Activated CD4-positive, alpha-beta T cell treated with anti-CD3 and anti-CD28 coated beads, Interleukin-10, Interleukin-2, amounts not matched to agents 100 ng/mL and 50 ng/mL, durations not matched to agents 16 hours and 8 hours (primary cell): ENCODE measurements at regions not wholly inside any gene's neighbourhood (a gene's known extent, or its start where the extent isn't known, plus 50 kb on each side); places are given as distances from the start of the nearest gene placed in this dataset.

Source experiments
- DNase-seq: peaks from one replicate; pipeline ENCODE4 v3.0.0-alpha.2; 2020

DNA sequence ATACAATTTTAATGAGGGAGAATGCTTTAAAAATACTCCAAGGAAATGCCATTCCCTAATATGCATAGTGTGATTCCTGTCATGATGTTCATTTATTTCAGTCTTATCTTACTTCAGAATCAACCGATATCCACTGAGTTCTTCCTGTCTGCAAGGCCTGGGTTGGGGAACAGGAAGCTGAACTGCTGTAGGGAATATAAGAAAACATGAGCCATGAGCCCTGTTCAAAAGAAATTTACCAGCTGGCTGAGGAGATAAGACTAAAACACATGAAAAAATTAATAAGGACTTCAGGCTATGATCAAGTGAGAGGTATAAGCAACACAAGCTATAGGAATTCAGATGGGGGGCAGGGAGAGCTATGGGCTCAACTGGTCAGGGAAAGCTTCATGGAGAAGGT lies 184.7 kb downstream of the PLPP4 start:
- no peak for DNase-seq

DNA sequence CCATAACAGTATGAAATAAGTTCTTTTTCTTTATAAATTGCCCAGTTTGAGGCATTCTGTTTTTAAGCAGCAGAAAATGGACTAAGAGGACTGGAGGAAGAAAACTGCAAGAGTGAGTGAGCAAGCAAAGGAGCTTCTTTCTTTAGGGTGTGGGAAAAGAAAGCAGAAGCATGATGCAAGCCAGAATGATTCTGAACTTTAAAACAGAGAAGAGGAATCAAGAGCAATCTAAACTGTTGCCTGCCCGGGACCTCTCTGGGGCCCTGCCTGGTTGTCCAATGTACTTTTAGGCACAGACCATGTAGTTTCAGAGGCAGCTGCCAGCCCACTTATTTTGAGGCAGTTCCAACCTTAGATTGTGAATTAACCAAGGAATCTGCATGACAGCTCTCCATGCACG lies 186.3 kb downstream of the PLPP4 start:
- no peak for DNase-seq

DNA sequence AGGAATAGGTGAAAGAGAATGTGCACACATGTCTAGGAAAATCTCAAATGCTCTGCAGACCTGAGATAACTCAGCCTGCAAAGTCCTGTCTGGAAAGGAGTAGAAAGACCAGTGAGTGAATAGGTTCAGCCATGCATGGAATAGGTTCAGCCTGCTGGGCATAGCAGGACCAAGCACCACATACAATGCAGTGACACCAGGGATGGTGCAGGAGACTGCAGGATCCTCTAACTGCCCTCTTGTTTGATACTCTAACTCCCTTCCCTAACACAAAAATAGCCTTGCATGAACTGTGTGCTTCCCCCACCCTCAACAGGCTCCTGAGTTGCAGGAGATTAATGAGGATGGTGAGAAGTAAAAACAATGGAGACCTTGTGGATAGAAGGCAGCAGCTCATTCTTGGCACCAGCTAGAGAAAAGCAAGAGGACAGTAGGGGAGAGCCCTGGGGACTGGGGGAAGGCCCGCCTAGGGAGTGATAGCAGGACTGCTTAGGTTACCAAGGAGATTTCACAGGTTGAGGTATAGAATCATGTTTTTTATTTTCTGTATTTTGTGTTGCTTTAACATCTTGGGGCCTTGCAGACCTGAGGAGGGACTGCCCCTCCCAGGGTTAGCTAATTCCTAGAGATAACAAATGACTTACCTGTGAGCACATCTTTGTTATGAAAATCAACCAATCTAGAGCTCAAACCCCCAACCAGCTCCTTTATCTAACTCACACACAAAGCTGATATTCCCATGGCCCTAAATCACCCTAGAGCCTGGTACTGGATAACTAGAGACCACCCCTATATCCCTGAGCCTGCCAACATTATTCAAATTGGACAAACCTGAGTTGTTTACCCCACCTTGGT lies 187.8 kb downstream of the PLPP4 start:
- DNase-seq: no peak

DNA sequence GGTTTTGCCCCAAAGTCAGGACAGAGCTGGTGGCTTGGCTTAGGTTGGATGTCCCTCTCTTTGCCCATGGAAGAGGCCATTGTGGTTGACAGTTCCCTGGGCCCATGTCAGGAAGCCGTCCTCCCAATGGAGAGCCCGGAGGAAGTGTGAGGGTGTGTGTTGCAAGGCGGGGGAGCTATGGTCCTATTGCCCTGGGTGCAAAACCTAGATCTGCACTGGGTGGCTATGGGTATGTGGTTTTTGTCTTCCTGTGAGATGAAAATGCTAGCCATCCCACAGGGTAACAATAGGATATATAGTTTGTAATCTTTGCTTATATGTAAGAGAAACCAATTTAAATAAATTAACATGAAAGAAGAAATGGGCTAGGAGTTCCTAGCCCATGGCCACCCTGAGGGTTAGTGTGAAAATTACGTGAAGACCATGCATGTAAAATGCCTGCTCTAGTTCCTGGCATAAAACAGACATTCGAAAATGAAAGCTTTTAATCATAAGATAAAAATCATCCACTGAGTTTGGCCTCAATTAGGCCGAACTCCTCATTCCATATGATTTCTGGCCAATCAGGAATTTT lies 189.2 kb downstream of the PLPP4 start:
- no peak for DNase-seq

DNA sequence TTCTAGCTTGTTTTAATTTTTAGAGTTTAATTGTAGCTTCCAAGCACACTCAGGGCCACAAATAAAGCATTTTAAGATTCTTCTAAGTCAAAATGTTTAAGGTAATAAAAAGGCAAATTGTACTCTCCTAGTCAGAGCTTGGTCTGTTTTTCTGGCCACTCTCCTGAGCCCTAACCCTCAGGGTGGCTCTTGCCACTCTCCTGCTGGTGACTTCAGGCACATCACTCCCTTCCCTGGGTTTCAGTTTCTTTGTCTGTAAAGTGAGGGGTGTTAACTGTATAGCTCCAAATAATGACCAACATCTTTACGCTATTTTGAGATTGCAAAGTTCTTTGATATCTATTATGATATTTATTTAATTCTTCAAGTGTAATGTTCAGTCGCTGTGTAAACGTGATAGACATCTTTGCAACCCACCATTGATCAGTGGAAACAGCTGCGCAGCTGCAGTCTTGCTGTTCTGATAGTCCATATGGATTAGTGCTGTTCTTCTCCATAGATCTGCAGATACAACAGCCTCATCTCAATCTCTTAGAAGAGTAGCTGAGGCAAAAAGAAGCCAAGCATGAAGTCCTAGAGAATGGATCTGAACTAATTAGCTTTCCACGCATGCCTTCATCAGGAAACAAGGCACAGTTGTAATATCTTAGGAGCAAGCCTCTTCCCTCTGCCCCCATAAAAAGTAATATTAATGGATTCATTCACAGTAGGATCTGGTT lies 189.9 kb downstream of the PLPP4 start:
- DNase-seq: no peak

DNA sequence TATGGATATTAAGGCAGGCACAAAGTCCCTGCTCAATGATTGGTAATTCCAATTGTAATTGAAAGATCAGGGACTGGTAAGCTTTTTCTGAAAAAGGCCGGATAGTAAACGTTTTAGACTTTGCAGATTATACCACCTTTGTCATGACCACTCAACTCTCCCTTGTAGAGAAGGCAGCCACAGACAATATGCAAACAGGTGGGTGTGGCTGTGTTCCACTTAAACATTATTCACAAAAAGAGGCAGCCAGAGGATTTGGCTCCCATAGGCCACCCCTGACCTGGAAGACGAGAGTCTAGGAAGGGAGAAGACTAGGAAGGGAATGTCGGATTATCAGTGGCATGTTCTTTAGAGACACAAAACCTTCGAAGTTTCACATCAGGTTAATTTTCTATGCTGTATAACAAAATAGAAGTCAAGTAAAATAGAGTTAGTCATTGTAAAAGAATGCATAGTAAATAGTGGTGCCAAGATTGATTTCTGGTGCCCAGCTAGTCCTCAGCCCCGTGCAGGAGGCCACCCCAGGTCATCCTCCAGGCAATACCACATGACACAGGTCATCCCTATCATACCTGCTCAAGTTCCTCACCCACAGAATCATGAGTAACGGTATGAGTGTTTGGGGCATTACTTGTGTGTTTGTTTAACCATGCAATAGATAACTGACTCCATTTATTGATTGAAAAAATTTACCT lies 193.8 kb downstream of the PLPP4 start:
- DNase-seq: no peak

DNA sequence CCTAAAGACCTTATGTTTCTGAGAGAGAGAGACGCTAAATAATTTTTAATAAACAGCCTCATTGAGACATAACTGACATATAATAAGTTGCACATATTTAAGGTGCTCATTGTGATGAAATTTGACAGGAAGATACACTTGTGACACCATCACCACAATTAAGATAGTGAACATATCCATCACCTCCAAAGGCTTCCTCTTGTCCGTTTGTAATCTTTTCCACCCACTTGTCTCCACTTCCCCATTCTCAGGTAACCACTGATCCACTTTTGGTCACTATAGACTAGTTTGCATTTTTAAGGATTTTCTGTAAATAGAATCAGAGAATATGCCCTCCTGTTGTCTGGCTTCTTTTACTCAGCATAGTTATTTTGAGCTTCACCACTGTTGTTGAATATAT lies 195.1 kb upstream of the WDR11 start:
- no peak for DNase-seq

DNA sequence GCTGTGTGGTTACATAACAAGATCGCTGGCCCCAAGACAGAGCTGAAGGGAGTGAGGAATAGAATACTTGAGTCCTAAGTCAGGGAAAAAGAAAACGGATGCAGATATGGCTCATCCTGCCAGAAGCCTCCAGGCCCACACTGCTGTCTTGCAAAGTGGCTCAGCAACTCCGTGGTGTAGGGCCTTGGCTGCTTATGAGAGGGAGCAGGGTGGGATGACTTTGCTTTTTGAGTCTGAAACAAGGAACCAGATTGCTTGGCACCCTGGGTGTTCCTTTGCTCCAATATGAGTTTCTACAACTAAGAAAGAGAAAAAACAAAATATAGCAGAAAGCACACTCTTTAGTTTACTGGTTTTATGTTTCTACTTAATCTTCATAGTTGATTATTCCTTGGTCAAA lies 193.8 kb upstream of the WDR11 start:
- no peak for DNase-seq

DNA sequence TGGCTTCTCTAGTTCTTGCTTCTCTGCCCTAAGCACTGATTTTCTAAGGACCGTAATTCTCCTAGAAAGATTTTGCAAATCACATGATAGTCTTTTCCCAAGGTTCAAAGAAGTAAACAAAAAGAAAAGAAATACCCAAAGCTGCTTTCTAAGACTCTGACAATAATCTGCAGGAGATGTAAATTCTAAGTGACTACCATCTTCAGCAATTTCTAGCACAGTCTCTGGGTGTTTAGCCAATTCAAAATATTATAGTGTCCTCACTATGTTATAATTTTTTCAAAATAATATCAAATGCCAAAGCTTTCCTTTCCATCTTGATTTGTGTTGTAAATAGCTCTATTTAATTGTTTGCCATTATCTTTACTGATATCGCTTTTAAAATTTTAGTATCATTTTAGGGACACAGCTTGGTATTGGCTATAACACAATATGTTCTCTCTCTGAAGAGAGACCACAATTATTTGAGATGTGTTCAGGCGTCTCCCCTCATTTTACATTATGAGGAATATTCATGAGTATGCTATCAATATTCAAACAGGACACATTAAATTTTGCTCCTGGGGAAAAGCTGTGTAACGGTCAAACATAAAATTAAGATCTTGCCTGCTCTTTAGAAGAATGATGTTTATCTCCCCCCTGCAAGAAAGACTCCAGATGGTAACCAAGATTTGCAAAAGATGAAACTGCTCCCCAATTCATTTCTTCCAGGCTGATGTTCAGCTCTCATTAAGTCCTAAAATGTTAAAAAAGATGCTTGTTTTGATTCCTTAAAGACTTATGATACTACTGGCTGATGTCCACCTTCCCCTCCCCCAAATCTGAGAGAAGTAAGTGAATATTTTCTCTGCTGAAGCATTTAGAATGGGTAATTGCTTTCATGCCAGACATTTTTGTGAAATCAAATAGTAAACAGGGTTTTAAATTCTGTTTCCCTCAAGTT lies 191.9 kb upstream of the WDR11 start:
- no peak for DNase-seq

DNA sequence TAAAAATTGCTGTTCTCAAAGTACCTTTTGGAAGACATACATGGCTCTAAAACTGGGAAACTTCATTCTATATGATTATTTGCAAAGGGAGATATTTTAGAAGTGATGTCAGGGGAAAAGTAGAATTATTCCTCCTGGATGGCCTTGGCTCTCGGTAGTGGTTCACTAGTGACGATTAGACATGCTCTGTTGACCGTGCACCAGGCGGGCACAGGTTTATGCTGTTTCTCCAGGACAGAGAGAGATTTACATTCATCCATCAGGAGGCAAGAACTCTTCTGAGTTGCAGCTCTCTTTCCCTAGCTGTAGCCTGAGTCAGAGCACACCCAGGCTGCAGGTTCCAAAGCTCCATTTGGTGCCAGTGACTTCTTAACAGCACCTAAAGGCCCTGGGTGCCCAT lies 184.9 kb upstream of the WDR11 start:
- no peak for DNase-seq

DNA sequence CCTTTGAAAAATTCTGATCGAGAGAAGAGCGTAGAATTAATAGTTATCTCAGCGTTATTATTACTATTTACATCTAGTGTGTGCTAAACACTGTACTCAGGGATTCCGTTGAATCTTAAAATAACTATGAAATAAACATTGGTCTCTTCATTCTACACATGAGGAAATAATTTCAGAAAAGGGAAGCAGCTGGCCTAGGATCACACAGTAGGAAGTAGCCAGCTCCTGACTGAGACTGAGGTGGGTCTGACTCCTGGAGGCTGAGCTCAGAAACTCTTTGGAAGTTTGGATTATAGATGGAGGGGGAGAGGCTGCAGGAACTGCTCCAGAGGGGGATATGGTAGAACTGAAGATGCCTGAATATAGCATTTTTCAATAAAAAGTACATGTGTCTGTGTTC lies 183.9 kb upstream of the WDR11 start:
- no peak for DNase-seq

DNA sequence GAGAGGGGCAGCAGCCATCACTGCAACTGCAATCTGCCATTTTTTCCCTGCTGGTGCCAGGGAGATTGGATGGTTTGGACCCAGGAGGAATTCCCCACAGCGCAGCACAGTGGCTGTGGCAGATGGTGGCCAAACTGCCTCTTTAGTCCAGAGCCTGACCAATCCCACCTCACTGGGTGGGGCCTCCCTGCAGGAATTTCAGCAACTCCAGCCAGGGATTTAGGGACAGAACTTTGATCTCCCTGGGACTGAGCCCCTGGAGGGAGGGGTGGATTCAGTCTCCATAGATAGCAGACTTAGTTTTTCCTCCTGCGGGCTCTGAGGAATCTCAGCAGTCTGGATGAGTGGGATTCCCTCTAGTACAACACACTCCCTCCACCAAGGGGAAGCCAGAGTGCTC lies 179.7 kb upstream of the WDR11 start:
- no peak for DNase-seq

DNA sequence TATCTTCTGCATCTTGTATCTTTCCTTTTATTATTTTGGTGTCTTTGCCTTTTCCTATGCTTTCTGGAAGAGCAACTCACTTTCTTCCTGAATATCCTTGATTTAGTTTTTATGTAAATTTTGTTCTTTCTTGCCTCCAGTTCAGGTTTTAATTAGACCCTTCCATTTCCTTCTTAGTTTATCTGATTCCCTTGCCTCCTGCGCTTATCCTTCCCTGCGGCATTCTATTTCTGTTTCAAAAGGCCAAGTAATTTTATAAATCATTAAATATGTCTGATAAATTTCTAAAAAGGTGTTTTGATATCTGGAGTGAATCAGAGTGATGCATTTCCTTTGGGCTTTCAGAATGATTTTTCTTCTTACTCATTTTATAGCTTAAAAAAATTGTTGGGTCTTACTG lies 167.7 kb upstream of the WDR11 start:
- no peak for DNase-seq

DNA sequence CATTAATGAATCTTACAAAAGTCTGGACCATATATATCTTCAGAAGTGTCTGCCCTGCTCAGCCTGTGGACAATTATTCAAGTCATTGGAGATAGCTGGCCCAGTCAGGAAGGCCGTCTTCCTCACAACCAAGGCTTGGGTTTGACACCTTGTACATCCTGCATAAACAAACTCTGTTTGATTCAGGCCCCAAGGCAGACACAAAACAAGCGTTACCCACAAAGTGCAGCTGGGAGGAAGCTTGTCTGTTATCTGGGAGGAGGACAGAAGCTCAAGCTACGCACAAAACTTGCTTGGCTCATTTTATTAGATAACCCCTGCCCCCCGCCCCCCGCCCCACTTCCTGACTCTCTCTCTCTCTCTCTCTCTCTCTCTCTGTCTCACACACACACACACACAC lies 166.9 kb upstream of the WDR11 start:
- DNase-seq: no peak

DNA sequence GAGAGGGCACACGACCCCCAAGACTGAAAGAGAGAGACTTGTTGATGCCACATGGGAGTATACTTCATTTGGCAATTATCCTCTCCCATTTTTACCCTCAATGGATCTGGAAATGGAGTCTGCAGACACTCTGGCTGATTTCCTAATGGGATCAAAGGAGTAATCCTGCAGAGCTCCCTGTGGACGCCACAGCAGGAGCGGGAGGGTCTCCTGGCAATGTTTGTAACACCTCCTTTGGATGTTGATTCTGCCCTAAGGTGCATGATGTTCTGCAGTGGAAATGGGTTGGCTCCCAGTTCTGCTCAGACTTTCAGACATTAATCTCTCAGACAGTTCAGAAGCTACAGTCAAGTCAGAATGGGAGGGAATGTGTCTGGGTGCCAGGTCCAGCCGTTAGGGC lies 166.0 kb upstream of the WDR11 start:
- DNase-seq: no peak

DNA sequence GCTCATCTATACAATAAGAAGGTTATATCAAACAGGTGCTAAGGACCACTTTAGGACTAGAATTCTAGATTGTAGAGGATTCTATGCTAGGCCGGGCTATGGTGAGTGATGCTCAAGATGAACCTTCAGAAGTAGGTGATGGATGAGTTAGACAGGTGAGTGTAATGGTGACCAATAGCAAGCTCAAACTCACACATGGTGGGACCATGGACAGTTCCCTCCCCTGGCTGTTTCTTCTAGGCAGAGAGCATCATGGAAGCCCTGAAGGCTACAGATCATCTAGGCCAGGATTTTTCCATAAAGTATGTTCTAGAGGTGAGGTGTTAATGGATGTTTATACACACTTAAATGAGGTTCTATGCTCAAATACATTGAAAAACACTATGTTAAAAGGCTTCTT lies 162.2 kb upstream of the WDR11 start:
- DNase-seq: no peak

DNA sequence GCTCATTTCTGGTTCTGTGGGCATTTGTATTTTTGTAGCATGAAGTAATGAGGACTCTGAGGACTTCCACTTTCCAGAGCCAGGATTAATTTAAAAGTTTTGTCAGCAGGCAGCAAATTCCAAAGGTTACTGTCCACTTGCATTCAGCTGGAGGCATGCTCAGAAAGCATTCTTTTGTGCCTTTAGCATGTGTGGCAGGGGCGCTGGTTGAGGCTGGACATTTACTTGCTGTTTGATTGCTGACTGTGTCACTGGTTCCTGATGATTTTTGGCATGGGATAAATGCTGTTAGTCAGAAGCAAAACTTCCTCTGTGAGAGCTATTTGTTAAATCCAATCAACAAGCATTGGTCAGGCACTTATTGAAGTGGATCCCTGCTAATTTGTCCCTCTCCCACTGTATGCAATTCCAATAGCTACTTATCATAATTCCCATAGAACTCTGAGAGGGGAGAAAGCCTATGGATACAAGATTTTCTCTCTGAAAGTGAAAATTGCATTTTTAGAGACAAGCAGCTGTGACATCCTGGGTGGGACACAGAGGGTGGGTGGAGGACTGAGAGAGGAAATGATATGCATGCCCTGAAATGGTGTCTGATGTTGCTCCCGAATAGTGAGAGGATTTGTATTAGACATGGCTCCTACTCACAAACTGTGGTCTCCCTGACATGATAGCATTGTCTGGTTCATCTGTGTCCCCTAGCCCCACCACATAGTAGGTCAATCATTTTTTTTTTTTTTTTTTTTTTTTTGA lies 161.2 kb upstream of the WDR11 start:
- DNase-seq: no peak

DNA sequence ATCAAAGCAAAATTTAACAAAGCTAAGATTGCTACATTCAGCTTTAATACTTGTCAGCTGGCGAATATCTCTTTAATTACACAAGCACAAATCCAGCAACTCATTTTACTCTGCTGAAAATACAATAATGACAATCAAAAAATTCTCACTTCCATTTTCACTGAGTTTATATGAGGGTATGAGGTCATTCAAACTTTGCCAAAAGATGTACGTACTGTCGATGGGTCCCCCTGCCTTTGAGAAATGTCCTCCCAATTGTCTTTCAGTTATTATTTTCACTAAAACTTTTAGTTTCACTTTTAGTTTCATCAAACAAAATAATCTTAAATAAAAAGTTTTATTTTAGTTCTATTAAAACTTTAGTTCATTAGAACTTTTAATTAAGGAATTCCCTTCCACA lies 159.5 kb upstream of the WDR11 start:
- no peak for DNase-seq

DNA sequence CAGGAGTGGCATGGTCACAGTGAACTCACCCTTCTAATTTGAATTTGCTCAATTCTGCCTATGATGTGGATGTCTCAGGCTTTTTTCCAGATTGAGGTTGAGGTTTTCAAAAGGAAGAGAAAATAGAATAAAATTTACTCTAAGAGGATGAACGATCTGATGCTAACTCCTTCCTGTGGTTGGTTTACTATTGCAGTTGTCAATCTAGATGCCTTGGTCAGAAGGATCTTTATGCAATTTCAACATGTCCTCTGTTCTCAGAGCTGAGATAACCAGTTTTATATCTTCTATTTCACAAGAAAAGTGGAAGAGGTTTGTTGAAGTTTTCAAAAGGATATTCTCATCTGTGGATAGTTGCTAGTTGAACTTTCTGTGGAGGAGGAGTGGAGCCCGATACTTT lies 150.7 kb upstream of the WDR11 start:
- no peak for DNase-seq

DNA sequence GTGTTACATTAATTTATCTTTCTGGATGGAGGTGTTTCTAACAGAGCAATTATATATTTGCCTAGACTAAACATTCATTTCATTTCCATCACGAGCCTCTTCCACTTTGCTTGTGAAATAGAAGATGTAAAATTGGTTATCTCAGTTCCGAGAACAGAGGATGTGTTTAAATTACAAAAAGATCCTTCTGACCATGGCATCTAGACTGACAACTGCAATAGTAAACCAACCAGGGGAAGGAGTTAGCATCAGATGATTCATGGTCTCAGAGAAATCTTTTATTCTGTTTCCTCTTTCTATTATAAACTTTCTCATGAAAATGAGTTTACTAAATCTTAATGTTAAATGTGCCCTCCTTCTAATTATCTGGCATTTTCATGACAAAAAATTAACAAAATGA lies 149.8 kb upstream of the WDR11 start:
- DNase-seq: no peak

DNA sequence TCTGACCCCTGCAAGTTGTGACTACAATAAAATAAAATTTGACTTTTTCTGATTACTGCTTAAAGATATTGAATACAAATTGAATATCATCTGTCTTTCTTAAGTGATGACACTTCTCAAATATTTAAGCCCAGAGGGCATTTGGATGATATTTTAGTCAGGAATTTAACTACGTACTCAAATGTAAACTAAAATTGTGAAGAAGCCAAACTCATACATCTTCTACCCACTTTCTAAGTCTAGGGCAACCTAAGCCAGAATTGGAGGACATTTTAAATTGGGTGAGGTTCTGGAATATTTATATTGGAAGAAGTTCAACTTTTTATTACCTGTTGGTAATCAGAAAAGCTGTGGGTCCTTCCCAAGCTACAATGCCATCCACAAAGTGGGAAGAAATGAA lies 149.1 kb upstream of the WDR11 start:
- DNase-seq: no peak

DNA sequence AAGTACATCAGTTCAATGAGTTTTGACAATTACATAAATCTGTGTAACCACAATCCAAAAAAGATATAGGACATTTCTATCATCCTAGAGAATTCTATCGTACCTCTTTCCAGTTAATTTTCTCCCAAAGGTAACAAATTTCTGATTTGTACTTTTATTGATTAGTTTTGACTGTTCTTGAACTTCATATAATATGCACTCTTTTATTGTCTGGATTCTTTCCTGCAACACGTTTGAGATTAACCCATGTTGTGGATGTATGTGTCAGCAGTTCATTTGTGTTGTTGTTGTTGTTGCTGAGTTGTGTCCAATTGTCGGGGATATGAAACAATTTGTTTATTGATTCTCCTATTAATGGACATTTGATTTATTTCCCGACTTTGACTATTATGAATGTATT lies 145.9 kb upstream of the WDR11 start:
- no peak for DNase-seq
